AG04449 (cell line): ENCODE measurements at regions not wholly inside any gene's neighbourhood (a gene's known extent, or its start where the extent isn't known, plus 50 kb on each side); places are given as distances from the start of the nearest gene placed in this dataset.

Experiments
- CTCF ChIA-PET: fragments of 350-600 bp; formaldehyde crosslinking; extraction: SDS; loops from one replicate; lab custom pipeline; 2021; ENCODE audit warnings: antibody characterized with exemption; lab: Yijun Ruan, JAX
- POLR2A ChIA-PET: fragments of 400-600, 350-600 bp; formaldehyde crosslinking; extraction: SDS; loops from one replicate; lab custom pipeline; 2020; ENCODE audit warnings: antibody characterized with exemption, inconsistent platforms; lab: Yijun Ruan, JAX
- DNase-seq: peaks from one replicate; pipeline ENCODE4 v3.0.0-alpha.2; 2010; ENCODE audit warnings: low read depth, low spot score
- H3K4me3 ChIP-seq: 2 replicates; pipeline ENCODE4 v1.5.1; 2011; ENCODE audit warnings: low read depth, mild to moderate bottlenecking, control low read depth, low read length
- TF ChIP-seq, protein P1 (sequence below): IDR thresholded peaks from one replicate; pipeline ENCODE4 v1.5.1; 2011; ENCODE audit warnings: mild to moderate bottlenecking, moderate library complexity, low read length, control low read depth, inconsistent platforms; ENCODE audit not compliant: insufficient read depth; ENCODE audit errors: missing control alignments

DNA sequence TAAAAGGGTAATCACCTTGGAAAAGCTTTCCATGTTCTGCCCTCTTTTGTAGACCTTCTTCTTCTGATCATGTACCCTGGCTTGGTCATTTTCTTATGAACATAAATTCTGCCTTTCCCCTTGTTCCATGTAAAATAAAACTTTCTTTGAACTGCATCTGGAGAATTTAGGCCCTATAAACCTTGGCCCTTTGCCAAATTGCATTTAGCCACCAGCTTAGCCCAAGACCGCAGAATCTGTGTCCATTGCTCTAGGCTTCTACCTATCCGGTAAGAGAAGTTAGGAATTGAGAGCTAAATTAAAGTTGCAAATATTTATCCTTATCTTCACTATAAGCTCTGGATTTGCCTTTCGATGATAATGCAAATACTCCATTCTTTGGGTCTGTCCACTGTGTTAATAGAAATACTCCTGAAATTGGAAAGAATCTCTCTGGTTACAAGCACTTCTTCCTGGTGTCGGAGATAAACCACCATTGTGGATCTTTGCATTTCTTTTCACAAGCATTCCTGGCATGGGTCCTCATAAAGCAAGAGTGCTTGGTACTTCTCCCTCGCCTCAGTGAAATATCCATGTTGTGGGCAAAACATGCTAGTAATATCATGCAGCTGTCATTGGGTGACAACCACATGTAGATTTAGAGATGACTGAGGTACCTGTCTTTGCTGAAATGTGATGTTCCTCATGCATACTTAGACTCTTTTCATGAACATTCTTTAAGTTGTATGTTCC lies 698.0 kb upstream of the WWC1 start:
- TF ChIP-seq, protein P1, sequence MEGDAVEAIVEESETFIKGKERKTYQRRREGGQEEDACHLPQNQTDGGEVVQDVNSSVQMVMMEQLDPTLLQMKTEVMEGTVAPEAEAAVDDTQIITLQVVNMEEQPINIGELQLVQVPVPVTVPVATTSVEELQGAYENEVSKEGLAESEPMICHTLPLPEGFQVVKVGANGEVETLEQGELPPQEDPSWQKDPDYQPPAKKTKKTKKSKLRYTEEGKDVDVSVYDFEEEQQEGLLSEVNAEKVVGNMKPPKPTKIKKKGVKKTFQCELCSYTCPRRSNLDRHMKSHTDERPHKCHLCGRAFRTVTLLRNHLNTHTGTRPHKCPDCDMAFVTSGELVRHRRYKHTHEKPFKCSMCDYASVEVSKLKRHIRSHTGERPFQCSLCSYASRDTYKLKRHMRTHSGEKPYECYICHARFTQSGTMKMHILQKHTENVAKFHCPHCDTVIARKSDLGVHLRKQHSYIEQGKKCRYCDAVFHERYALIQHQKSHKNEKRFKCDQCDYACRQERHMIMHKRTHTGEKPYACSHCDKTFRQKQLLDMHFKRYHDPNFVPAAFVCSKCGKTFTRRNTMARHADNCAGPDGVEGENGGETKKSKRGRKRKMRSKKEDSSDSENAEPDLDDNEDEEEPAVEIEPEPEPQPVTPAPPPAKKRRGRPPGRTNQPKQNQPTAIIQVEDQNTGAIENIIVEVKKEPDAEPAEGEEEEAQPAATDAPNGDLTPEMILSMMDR: no peak
- DNase-seq: no peak
- ChIA-PET POLR2A (no interaction called here), CTCF (interaction anchor here (2.3 kb wide), 1 partner anchor 11 kb away, joined by 9 read pairs; no protein-coding TSS in a partner anchor)
- no peak overlapping the region for H3K4me3 ChIP-seq

DNA sequence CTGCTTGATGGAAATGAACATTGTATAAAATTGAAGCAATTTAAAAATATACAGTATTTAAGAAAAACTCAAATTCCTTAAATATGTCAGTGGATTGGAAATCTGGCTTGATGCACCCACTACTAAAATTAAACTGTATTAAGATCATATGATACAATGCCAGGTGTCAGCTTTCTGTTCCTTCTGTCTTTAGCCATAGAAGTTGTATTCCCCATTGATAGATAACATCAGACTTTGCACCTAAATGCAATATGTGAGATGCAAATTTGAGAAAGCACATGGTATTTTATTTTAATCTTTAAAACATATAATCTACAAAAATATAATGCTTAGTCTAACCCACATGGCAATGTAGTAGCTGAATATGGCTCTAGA lies 697.4 kb upstream of the WWC1 start:
- ChIA-PET POLR2A (no interaction called here), CTCF (interaction anchor here (2.3 kb wide), 1 partner anchor 11 kb away, joined by 9 read pairs; no protein-coding TSS in a partner anchor)
- no peak for DNase-seq
- TF ChIP-seq, protein P1: no peak
- no peak overlapping the region for H3K4me3 ChIP-seq

DNA sequence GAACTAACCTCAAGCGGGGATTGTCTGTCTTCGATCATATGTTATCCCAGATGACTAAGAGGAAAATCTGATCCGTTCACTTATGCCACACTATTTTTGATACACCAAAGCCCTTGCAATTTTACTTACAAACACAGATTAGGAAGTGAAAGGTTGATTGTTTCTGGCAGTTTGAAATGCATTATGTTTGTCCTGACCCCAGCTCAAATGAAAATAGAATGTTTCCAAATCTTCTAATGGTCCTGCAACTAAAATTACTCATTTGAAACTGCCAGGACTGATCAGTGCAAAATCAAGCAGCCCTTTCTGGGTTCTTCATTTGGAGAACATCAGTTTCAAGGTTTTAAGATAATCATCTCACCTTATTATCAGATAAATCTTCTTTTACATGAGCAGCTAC lies 696.7 kb upstream of the WWC1 start:
- no peak overlapping the region for H3K4me3 ChIP-seq
- POLR2A ChIA-PET: no interaction called here
- CTCF ChIA-PET: no interaction called here
- DNase-seq: no peak
- TF ChIP-seq, protein P1: no peak

DNA sequence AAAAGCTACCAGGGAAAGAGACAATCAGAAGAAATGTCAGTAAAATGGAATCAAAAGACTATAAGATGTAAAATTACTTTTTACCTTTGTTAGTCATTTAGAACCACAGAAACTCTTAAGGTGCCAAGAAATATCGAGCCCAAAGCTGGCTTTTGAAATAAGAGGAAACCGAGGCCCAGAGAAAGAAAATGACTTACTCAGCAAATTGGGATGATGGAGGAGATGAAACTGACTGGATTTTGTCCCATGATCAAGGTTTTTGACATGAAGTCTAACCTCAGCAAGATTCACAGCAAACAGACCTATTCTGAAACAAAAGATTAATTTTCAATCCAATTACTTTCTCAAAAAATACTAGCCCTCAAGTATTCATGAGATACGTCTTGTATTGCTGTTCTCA lies 696.2 kb upstream of the WWC1 start:
- TF ChIP-seq, protein P1: no peak
- no peak overlapping the region for H3K4me3 ChIP-seq
- ChIA-PET CTCF (no interaction called here), POLR2A (no interaction called here)
- DNase-seq: no peak

DNA sequence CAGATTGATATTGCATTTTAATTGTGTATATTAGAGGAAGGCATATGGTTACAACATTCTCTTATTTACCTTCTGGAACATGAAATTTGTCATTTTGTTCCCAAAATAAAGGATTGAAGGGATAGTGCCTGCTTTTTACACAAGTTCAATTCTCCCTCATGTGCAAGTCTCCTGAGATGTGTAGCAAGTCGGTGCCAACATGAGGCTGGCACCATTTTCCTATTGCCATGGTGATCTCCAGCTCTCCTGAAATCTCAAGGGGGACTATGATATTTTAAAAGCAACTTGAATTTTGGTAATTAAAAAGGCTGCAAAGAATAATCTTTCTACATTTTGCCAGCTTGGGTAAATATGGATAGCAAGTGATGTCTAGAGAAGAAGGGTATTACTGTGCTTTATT lies 693.3 kb upstream of the WWC1 start:
- H3K4me3 ChIP-seq: no peak overlapping the region
- TF ChIP-seq, protein P1: no peak
- DNase-seq: no peak
- ChIA-PET POLR2A (interaction anchor here (0.6 kb wide), 1 partner anchor 202 kb away, joined by 3 read pairs; no protein-coding TSS in a partner anchor), CTCF (interaction anchor here (1.5 to 1.7 kb wide), 2 partner anchors 10 kb away, joined by 4 to 7 read pairs; no protein-coding TSS in a partner anchor)

DNA sequence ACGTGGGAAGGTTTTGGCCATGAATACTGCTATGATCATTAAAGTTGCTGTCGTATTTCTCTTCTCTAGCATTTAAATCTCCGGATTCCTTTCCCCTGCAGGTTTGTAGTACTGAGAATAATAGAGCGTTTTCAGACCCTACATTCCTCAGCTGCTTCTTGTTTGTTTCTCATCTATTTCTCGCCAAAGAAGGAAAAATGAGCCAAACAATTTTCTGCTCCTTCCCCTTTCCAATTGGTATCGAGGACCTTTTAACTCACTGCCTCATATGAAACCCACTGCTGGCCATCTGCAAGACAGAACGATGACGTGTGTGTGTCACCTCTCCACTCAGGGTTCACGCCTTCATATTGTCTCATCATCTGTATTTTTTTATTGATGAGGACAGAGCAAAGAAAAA lies 689.4 kb upstream of the WWC1 start:
- DNase-seq: no peak
- CTCF ChIA-PET: interaction anchor here (1.3 kb wide), 1 partner anchor 29 kb away, joined by 3 read pairs; no protein-coding TSS in a partner anchor
- POLR2A ChIA-PET: no interaction called here
- H3K4me3 ChIP-seq: no peak overlapping the region
- TF ChIP-seq, protein P1: no peak
